GM23338 (cell line): ENCODE measurements at regions not wholly inside any gene's neighbourhood (a gene's known extent, or its start where the extent isn't known, plus 50 kb on each side); places are given as distances from the start of the nearest gene placed in this dataset.
A peak's percentile ranks its signal among the peaks of the same experiment; 100 is the strongest.

ENCODE experiments used
- ATAC-seq: fragments of 200-7000 bp; cut with Tn5 transposase; 3 replicates; pipeline ENCODE4 v1.9.1; 2020
- DNase-seq: peaks from one replicate; pipeline ENCODE4 v3.0.0-alpha.2; 2015; ENCODE audit warnings: low spot score
- H2AFZ ChIP-seq: fragments of 200-600 bp; sonication (generic); 2 replicates; pipeline ENCODE4 v1.8.0; 2016; ENCODE audit warnings: antibody characterized with exemption, mild to moderate bottlenecking, moderate library complexity
- H3F3A ChIP-seq: fragments of 200-600 bp; sonication (generic); replicated peaks from 2 replicates; pipeline ENCODE4 v1.8.0; 2017; ENCODE audit warnings: antibody characterized with exemption, mixed run types, low read depth
- H3K27ac ChIP-seq: fragments of 200-600 bp; sonication (generic); 2 replicates; pipeline ENCODE4 v1.6.1; 2016; ENCODE audit warnings: low read depth
- H3K27me3 ChIP-seq: fragments of 200-600 bp; sonication (generic); 2 replicates; pipeline ENCODE4 v1.8.0; 2016; ENCODE audit warnings: mild to moderate bottlenecking, mixed run types, moderate library complexity; ENCODE audit not compliant: insufficient read depth
- H3K36me3 ChIP-seq: fragments of 200-600 bp; sonication (generic); 2 replicates; pipeline ENCODE4 v1.8.0; 2016; ENCODE audit warnings: mild to moderate bottlenecking; ENCODE audit not compliant: insufficient read depth
- H3K4me1 ChIP-seq: fragments of 200-600 bp; sonication (generic); 2 replicates; pipeline ENCODE4 v1.8.0; 2016; ENCODE audit warnings: mild to moderate bottlenecking, moderate library complexity; ENCODE audit not compliant: insufficient read depth
- H3K4me2 ChIP-seq: fragments of 200-600 bp; sonication (generic); 2 replicates; pipeline ENCODE4 v1.7.1; 2017; ENCODE audit warnings: mixed run types
- H3K4me3 ChIP-seq: fragments of 200-600 bp; sonication (generic); 2 replicates; pipeline ENCODE4 v1.6.1; 2016; ENCODE audit warnings: mixed run types
- H3K79me2 ChIP-seq: fragments of 200-600 bp; sonication (generic); replicated peaks from 2 replicates; pipeline ENCODE4 v1.8.0; 2017; ENCODE audit warnings: mild to moderate bottlenecking; ENCODE audit not compliant: insufficient read depth
- H3K9me2 ChIP-seq: fragments of 200-600 bp; sonication (generic); 2 replicates; pipeline ENCODE4 v1.8.0; 2017; ENCODE audit not compliant: insufficient read depth
- H4K20me1 ChIP-seq: fragments of 200-600 bp; sonication (generic); replicated peaks from 2 replicates; pipeline ENCODE4 v1.8.0; 2017; ENCODE audit warnings: mild to moderate bottlenecking; ENCODE audit not compliant: insufficient read depth
- H3K27ac Mint-ChIP-seq: 2 replicates; pipeline ENCODE4 v1.8.0; 2020; ENCODE audit warnings: inconsistent platforms, mild to moderate bottlenecking, moderate library complexity, mixed read lengths
- H3K27me3 Mint-ChIP-seq: 3 replicates; pipeline ENCODE4 v1.8.0; 2022; ENCODE audit warnings: low read depth, mild to moderate bottlenecking, moderate library complexity, mixed read lengths, inconsistent platforms; ENCODE audit not compliant: insufficient read depth, poor library complexity
- H3K36me3 Mint-ChIP-seq: 3 replicates; pipeline ENCODE4 v1.8.0; 2021; ENCODE audit warnings: low read depth, mild to moderate bottlenecking, inconsistent platforms, moderate library complexity, mixed read lengths
- H3K4me1 Mint-ChIP-seq: 3 replicates; pipeline ENCODE4 v1.8.0; 2020; ENCODE audit warnings: mild to moderate bottlenecking, inconsistent platforms, mixed read lengths
- H3K4me3 Mint-ChIP-seq: 3 replicates; pipeline ENCODE4 v1.8.0; 2021; ENCODE audit warnings: moderate library complexity, mild to moderate bottlenecking, inconsistent platforms, mixed read lengths
- H3K9me3 Mint-ChIP-seq: 3 replicates; pipeline ENCODE4 v1.8.0; 2020; ENCODE audit warnings: moderate library complexity, mild to moderate bottlenecking, inconsistent platforms, mixed read lengths
- ETS1 ChIP-seq: IDR thresholded peaks from 2 replicates; pipeline ENCODE4 v1.6.1; 2016; ENCODE audit warnings: antibody characterized with exemption
- EZH2phosphoT487 ChIP-seq: fragments of 200-600 bp; sonication (generic); IDR thresholded peaks from one replicate; pipeline ENCODE4 v1.8.1; 2018; ENCODE audit warnings: antibody characterized with exemption; ENCODE audit not compliant: unreplicated experiment
- NANOG ChIP-seq: IDR thresholded peaks from 2 replicates; pipeline ENCODE4 v1.6.1; 2016; ENCODE audit warnings: antibody characterized with exemption, borderline replicate concordance
- POLR2AphosphoS5 ChIP-seq: IDR thresholded peaks from 2 replicates; pipeline ENCODE4 v1.6.1; 2016; ENCODE audit warnings: antibody characterized with exemption, low read depth
- ZNF114 ChIP-seq: fragments of 250-450 bp; sonication (Bioruptor Pico); IDR thresholded peaks from 2 replicates; pipeline ENCODE4 v1.5.0; 2020; ENCODE audit warnings: mild to moderate bottlenecking, moderate library complexity
- TF ChIP-seq, protein P1 (sequence below): fragments of 250-450 bp; sonication (Bioruptor Pico); IDR thresholded peaks from 2 replicates; pipeline ENCODE4 v1.5.0; 2020; ENCODE audit warnings: mild to moderate bottlenecking, moderate library complexity

DNA sequence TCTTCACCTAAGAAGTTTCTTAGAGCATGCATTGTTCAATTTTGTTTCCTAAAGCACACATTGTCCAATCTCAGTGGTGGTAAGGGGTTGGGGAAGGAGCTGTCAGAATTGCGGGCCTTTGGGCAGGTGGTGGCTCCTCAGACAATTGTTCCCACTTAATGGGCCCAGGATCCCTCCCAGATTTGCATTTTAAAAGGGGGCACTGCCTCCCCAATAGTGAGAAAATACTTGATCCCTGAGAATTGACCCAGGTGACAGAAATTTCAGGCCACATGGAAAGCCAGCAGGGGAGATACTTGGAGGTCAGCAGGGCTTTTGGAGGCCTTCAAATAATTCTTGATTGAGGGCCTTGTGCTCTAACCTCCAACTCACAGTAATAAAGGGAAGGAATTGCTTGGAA, 217.1 kb downstream of the ZNF674 start:
- no peaks in the 10 kb centered on the region for H3K36me3 ChIP-seq
- no peaks in the 10 kb centered on the region for H3K9me2 ChIP-seq
- Mint-ChIP-seq H3K4me1 (peaks cover 37% of the 10 kb centered on the region), H3K4me3 (peak overlapping the region; percentile 55; the same call in 2 of the 3 replicates), H3K36me3 (no peaks in the 10 kb centered on the region), H3K9me3 (no peaks in the 10 kb centered on the region), H3K27ac (peak overlapping the region; percentile 99), H3K27me3 (no peaks in the 10 kb centered on the region)
- peaks cover 23% of the 10 kb centered on the region; the same call in 1 of the 2 replicates for H3K4me1 ChIP-seq
- no peak overlapping the region for H3K4me3 ChIP-seq
- DNase-seq = peak; percentile 51
- H2AFZ ChIP-seq = no peak overlapping the region
- H3K27ac ChIP-seq = peak overlapping the region; percentile 100
- no peaks in the 10 kb centered on the region for H3K27me3 ChIP-seq
- peak; percentile 13 for ATAC-seq
- H3K79me2 ChIP-seq = no peaks in the 10 kb centered on the region
- TF ChIP-seq EZH2phosphoT487 (no peak), NANOG (no peak), ETS1 (no peak), ZNF114 (no peak), POLR2AphosphoS5 (no peak)
- TF ChIP-seq, protein P1, sequence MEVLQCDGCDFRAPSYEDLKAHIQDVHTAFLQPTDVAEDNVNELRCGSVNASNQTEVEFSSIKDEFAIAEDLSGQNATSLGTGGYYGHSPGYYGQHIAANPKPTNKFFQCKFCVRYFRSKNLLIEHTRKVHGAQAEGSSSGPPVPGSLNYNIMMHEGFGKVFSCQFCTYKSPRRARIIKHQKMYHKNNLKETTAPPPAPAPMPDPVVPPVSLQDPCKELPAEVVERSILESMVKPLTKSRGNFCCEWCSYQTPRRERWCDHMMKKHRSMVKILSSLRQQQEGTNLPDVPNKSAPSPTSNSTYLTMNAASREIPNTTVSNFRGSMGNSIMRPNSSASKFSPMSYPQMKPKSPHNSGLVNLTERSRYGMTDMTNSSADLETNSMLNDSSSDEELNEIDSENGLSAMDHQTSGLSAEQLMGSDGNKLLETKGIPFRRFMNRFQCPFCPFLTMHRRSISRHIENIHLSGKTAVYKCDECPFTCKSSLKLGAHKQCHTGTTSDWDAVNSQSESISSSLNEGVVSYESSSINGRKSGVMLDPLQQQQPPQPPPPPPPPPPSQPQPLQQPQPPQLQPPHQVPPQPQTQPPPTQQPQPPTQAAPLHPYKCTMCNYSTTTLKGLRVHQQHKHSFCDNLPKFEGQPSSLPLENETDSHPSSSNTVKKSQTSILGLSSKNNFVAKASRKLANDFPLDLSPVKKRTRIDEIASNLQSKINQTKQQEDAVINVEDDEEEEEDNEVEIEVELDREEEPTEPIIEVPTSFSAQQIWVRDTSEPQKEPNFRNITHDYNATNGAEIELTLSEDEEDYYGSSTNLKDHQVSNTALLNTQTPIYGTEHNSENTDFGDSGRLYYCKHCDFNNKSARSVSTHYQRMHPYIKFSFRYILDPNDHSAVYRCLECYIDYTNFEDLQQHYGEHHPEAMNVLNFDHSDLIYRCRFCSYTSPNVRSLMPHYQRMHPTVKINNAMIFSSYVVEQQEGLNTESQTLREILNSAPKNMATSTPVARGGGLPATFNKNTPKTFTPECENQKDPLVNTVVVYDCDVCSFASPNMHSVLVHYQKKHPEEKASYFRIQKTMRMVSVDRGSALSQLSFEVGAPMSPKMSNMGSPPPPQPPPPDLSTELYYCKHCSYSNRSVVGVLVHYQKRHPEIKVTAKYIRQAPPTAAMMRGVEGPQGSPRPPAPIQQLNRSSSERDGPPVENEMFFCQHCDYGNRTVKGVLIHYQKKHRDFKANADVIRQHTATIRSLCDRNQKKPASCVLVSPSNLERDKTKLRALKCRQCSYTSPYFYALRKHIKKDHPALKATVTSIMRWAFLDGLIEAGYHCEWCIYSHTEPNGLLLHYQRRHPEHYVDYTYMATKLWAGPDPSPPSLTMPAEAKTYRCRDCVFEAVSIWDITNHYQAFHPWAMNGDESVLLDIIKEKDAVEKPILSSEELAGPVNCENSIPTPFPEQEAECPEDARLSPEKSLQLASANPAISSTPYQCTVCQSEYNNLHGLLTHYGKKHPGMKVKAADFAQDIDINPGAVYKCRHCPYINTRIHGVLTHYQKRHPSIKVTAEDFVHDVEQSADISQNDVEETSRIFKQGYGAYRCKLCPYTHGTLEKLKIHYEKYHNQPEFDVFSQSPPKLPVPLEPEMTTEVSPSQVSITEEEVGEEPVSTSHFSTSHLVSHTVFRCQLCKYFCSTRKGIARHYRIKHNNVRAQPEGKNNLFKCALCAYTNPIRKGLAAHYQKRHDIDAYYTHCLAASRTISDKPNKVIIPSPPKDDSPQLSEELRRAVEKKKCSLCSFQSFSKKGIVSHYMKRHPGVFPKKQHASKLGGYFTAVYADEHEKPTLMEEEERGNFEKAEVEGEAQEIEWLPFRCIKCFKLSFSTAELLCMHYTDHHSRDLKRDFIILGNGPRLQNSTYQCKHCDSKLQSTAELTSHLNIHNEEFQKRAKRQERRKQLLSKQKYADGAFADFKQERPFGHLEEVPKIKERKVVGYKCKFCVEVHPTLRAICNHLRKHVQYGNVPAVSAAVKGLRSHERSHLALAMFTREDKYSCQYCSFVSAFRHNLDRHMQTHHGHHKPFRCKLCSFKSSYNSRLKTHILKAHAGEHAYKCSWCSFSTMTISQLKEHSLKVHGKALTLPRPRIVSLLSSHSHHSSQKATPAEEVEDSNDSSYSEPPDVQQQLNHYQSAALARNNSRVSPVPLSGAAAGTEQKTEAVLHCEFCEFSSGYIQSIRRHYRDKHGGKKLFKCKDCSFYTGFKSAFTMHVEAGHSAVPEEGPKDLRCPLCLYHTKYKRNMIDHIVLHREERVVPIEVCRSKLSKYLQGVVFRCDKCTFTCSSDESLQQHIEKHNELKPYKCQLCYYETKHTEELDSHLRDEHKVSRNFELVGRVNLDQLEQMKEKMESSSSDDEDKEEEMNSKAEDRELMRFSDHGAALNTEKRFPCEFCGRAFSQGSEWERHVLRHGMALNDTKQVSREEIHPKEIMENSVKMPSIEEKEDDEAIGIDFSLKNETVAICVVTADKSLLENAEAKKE (CRISPR knock-in tag) = peak; percentile 95; the same call in 1 of the 2 replicates
- H4K20me1 ChIP-seq = no peaks in the 10 kb centered on the region
- no peaks in the 10 kb centered on the region for H3F3A ChIP-seq
- H3K4me2 ChIP-seq = peak overlapping the region; percentile 10; the same call in 1 of the 2 replicates
